HCT116 (cell line): ENCODE measurements at regions not wholly inside any gene's neighbourhood (a gene's known extent, or its start where the extent isn't known, plus 50 kb on each side); places are given as distances from the start of the nearest gene placed in this dataset.

Experiments
- ATAC-seq: fragments of 200-7000 bp; cut with Tn5 transposase; 2 replicates; pipeline ENCODE4 v1.9.1; 2020; ENCODE audit warnings: mild to moderate bottlenecking, moderate library complexity
- BruUV-seq: library from RNA; stranded (reverse); fragments of 400-500 nt; replicated peaks from 2 replicates; lab custom pipeline; 2021; lab: Mats Ljungman, UMichigan
- CTCF ChIA-PET: fragments of 300-600 bp; sonication (Branson Sonifier 250); formaldehyde crosslinking; loops from one replicate; lab custom pipeline; 2021; ENCODE audit warnings: antibody characterized with exemption; lab: Charles Lee
- POLR2A ChIA-PET: fragments of 300-600, 350-600 bp; sonication (Branson Sonifier 250); formaldehyde crosslinking; loops from one replicate; lab custom pipeline; 2021; ENCODE audit warnings: antibody characterized with exemption; lab: Charles Lee
- RAD21 ChIA-PET, 2 experiments: fragments of 300-600 bp; sonication (Branson Sonifier 250); formaldehyde crosslinking; loops; one replicate each; lab custom pipeline; 2023; ENCODE audit warnings: low total read pairs in 2 of 2; ENCODE audit not compliant: uncharacterized antibody in 2 of 2, unreplicated experiment in 2 of 2, low non-redundant PET in 1 of 2; lab: Charles Lee
- DNase-seq: peaks from one replicate; pipeline ENCODE4 v3.0.0-alpha.2; 2010; ENCODE audit warnings: low read depth, low spot score
- H2AFZ ChIP-seq: fragments of 200-600 bp; shearing (Covaris generic), sonication (generic); 2 replicates; pipeline ENCODE4 v1.6.1; 2017; ENCODE audit warnings: low read depth, mixed run types, mixed read lengths, antibody characterized with exemption, low read length; ENCODE audit not compliant: poor library complexity, severe bottlenecking
- H3K27ac ChIP-seq: 2 replicates; pipeline ENCODE4 v1.5.1; 2012; ENCODE audit warnings: low read depth, low read length
- H3K27me3 ChIP-seq: fragments of 200-600 bp; sonication (generic); 2 replicates; pipeline ENCODE4 v1.6.1; 2016; ENCODE audit warnings: mixed run types, low read length, mixed read lengths; ENCODE audit not compliant: insufficient read depth
- H3K36me3 ChIP-seq, 2 experiments: fragments of 200-500 bp in 1 of 2; fragments of 200-600 bp in 1 of 2; sonication (Bioruptor generic) in 1 of 2; sonication (generic) in 1 of 2; 2 replicates each; pipeline versions ENCODE4 v1.5.1 to v1.6.1; 2014 to 2016; ENCODE audit warnings: low read length in 2 of 2, inconsistent platforms in 1 of 2, mixed read lengths in 1 of 2, mixed run types in 1 of 2; ENCODE audit not compliant: insufficient read depth in 2 of 2, control insufficient read depth in 1 of 2
- H3K4me1 ChIP-seq, 2 experiments: fragments of 200-600 bp in 1 of 2; sonication (generic) in 1 of 2; 2 replicates each; pipeline versions ENCODE4 v1.5.1 to v1.6.1; 2012 to 2017; ENCODE audit warnings: low read length in 2 of 2, inconsistent platforms in 1 of 2, mild to moderate bottlenecking in 1 of 2, mixed read lengths in 1 of 2, mixed run types in 1 of 2, moderate library complexity in 1 of 2; ENCODE audit not compliant: insufficient read depth in 2 of 2, control insufficient read depth in 1 of 2
- H3K4me2 ChIP-seq: fragments of 200-600 bp; sonication (generic); 2 replicates; pipeline ENCODE4 v1.6.1; 2017; ENCODE audit warnings: mixed run types, low read length, mixed read lengths
- H3K4me3 ChIP-seq, 2 experiments: fragments of 200-600 bp in 1 of 2; sonication (generic) in 1 of 2; replicated peaks in 1 of 2; 2 replicates each; pipeline ENCODE4 v1.5.1; 2011 to 2016; ENCODE audit warnings: low read length in 2 of 2, control low read depth in 1 of 2, low read depth in 1 of 2, mild to moderate bottlenecking in 1 of 2, mixed read lengths in 1 of 2, mixed run types in 1 of 2
- H3K79me2 ChIP-seq: fragments of 200-600 bp; sonication (generic); 2 replicates; pipeline ENCODE4 v1.6.1; 2017; ENCODE audit warnings: mild to moderate bottlenecking, mixed run types, low read length, moderate library complexity, mixed read lengths; ENCODE audit not compliant: insufficient read depth
- H3K9ac ChIP-seq: fragments of 200-600 bp; sonication (generic); 2 replicates; pipeline ENCODE4 v1.6.1; 2016; ENCODE audit warnings: low read length, mixed read lengths
- H3K9me2 ChIP-seq: fragments of 200-600 bp; sonication (generic), shearing (Covaris generic); 2 replicates; pipeline ENCODE4 v1.6.1; 2017; ENCODE audit warnings: mixed run types, mild to moderate bottlenecking, moderate library complexity; ENCODE audit not compliant: insufficient read depth
- H3K9me3 ChIP-seq, 2 experiments: fragments of 200-500 bp in 1 of 2; fragments of 200-600 bp in 1 of 2; sonication (Bioruptor generic) in 1 of 2; sonication (generic) in 1 of 2; 2 replicates each; pipeline ENCODE4 v1.6.1; 2014 to 2017; ENCODE audit warnings: low read length in 2 of 2, mixed read lengths in 2 of 2, inconsistent platforms in 1 of 2, low read depth in 1 of 2, mild to moderate bottlenecking in 1 of 2, mixed run types in 1 of 2, moderate library complexity in 1 of 2; ENCODE audit not compliant: control insufficient read depth in 1 of 2, insufficient read depth in 1 of 2
- H4K20me1 ChIP-seq: fragments of 200-600 bp; sonication (generic), shearing (Covaris generic); 2 replicates; pipeline ENCODE4 v1.6.1; 2017; ENCODE audit warnings: mixed run types, mild to moderate bottlenecking, moderate library complexity; ENCODE audit not compliant: insufficient read depth
- ATF3 ChIP-seq: IDR thresholded peaks from 2 replicates; pipeline ENCODE4 v1.6.1; 2012
- CEBPB ChIP-seq: IDR thresholded peaks from 2 replicates; pipeline ENCODE4 v1.6.1; 2012; ENCODE audit warnings: low read depth
- ELF1 ChIP-seq: IDR thresholded peaks from 2 replicates; pipeline ENCODE4 v1.6.1; 2012; ENCODE audit warnings: low read depth, borderline replicate concordance
- EZH2phosphoT487 ChIP-seq: fragments of 200-600 bp; IDR thresholded peaks from 2 replicates; pipeline ENCODE4 v1.6.1; 2018; ENCODE audit warnings: antibody characterized with exemption, borderline replicate concordance
- FOSL1 ChIP-seq: IDR thresholded peaks from 2 replicates; pipeline ENCODE4 v1.6.1; 2012; ENCODE audit warnings: low read depth
- JUND ChIP-seq: IDR thresholded peaks from 2 replicates; pipeline ENCODE4 v1.6.1; 2012
- POLR2A ChIP-seq: IDR thresholded peaks from 2 replicates; pipeline ENCODE4 v1.7.0; 2011; ENCODE audit warnings: borderline replicate concordance; ENCODE audit not compliant: insufficient read depth, insufficient read length; ENCODE audit errors: extremely low read depth
- POLR2AphosphoS5 ChIP-seq: IDR thresholded peaks from 2 replicates; pipeline ENCODE4 v1.6.1; 2011; ENCODE audit warnings: mild to moderate bottlenecking, low read depth, low read length, moderate library complexity
- SIN3A ChIP-seq: IDR thresholded peaks from 2 replicates; pipeline ENCODE4 v1.6.1; 2012; ENCODE audit warnings: low read depth
- SRF ChIP-seq: IDR thresholded peaks from 2 replicates; pipeline ENCODE4 v1.6.1; 2012; ENCODE audit warnings: low read depth
- TCF7L2 ChIP-seq: IDR thresholded peaks from 2 replicates; pipeline ENCODE4 v1.7.0; 2011; ENCODE audit warnings: borderline replicate concordance, inconsistent platforms; ENCODE audit not compliant: insufficient read depth, insufficient read length; ENCODE audit errors: extremely low read depth
- ZFX ChIP-seq: fragments of 450-650 bp; IDR thresholded peaks from 2 replicates; pipeline ENCODE4 v1.6.1; 2017
- intact Hi-C: fragments of 100-400 bp; cut with micrococcal nuclease; formaldehyde crosslinking; loops from 2 replicates; pipeline ENCODE4 v1.10.0; 2022
- TF ChIP-seq, protein P1 (sequence below): IDR thresholded peaks from 2 replicates; pipeline ENCODE4 v1.6.1; 2012
- TF ChIP-seq, protein P2 (sequence below): IDR thresholded peaks from 2 replicates; pipeline ENCODE4 v1.6.1; 2012; ENCODE audit warnings: low read depth

- intact Hi-C loops, result no loop called here
- TF ChIP-seq ZFX (no peak), TCF7L2 (no peak), SIN3A (no peak), SRF (no peak), CEBPB (no peak), FOSL1 (no peak), POLR2A (no peak), ATF3 (no peak), JUND (no peak)
- TF ChIP-seq, protein P1, sequence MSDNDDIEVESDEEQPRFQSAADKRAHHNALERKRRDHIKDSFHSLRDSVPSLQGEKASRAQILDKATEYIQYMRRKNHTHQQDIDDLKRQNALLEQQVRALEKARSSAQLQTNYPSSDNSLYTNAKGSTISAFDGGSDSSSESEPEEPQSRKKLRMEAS, result no peak
These were observed 336.6 kb upstream of the SALL3 start for GRCh38 chr18:78643004-78643403.

GRCh38 chr18:78643981-78644380 lies 335.6 kb upstream of the SALL3 start:
- no TSS peak for BruUV-seq
- Histone ChIP-seq H3K36me3 (no peaks in the 10 kb centered on the region), H3K4me1 (no peaks in the 10 kb centered on the region), H2AFZ (no peak overlapping the region), H3K4me3 (no peak overlapping the region), H3K9me2 (no peaks in the 10 kb centered on the region), H3K9ac (no peak overlapping the region), H3K79me2 (no peaks in the 10 kb centered on the region), H3K9me3 (peaks cover 0 to under 1% of the 10 kb centered on the region in 2 experiments; a peak in 1 of 4 replicates), H3K27me3 (no peaks in the 10 kb centered on the region), H3K27ac (no peak overlapping the region), H3K4me2 (no peak overlapping the region), H4K20me1 (no peaks in the 10 kb centered on the region)
- DNase-seq (no peak), ATAC-seq (no peak)
- POLR2A ChIA-PET, result no interaction called here
- intact Hi-C loops, result no loop called here
- RAD21 ChIA-PET, result no interaction called here
- CTCF ChIA-PET, result no interaction called here
- TF ChIP-seq ZFX (no peak), JUND (no peak), POLR2A (no peak), TCF7L2 (no peak), CEBPB (no peak), SIN3A (no peak), SRF (no peak), FOSL1 (no peak), EZH2phosphoT487 (no peak), POLR2AphosphoS5 (no peak), ELF1 (no peak)
- TF ChIP-seq, protein P2, sequence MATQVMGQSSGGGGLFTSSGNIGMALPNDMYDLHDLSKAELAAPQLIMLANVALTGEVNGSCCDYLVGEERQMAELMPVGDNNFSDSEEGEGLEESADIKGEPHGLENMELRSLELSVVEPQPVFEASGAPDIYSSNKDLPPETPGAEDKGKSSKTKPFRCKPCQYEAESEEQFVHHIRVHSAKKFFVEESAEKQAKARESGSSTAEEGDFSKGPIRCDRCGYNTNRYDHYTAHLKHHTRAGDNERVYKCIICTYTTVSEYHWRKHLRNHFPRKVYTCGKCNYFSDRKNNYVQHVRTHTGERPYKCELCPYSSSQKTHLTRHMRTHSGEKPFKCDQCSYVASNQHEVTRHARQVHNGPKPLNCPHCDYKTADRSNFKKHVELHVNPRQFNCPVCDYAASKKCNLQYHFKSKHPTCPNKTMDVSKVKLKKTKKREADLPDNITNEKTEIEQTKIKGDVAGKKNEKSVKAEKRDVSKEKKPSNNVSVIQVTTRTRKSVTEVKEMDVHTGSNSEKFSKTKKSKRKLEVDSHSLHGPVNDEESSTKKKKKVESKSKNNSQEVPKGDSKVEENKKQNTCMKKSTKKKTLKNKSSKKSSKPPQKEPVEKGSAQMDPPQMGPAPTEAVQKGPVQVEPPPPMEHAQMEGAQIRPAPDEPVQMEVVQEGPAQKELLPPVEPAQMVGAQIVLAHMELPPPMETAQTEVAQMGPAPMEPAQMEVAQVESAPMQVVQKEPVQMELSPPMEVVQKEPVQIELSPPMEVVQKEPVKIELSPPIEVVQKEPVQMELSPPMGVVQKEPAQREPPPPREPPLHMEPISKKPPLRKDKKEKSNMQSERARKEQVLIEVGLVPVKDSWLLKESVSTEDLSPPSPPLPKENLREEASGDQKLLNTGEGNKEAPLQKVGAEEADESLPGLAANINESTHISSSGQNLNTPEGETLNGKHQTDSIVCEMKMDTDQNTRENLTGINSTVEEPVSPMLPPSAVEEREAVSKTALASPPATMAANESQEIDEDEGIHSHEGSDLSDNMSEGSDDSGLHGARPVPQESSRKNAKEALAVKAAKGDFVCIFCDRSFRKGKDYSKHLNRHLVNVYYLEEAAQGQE, result no peak
- TF ChIP-seq, protein P1, result no peak

More at GRCh38 chr18:78643004-78643403, 336.6 kb upstream of the SALL3 start:
- H3K9me2 ChIP-seq, result no peaks in the 10 kb centered on the region
- POLR2A ChIA-PET, result no interaction called here
- no peaks in the 10 kb centered on the region for H3K4me1 ChIP-seq
- H2AFZ ChIP-seq, result no peak overlapping the region
- no peaks in the 10 kb centered on the region for H4K20me1 ChIP-seq
- DNase-seq (no peak), ATAC-seq (no peak)
- no peak overlapping the region for H3K4me2 ChIP-seq
- RAD21 ChIA-PET, result no interaction called here
- H3K4me3 ChIP-seq, result no peak overlapping the region
- no peaks in the 10 kb centered on the region for H3K79me2 ChIP-seq
- H3K36me3 ChIP-seq, result no peaks in the 10 kb centered on the region
- no peaks in the 10 kb centered on the region for H3K27me3 ChIP-seq
- no TSS peak for BruUV-seq
- CTCF ChIA-PET, result no interaction called here
- no peak overlapping the region for H3K27ac ChIP-seq
- peaks cover 0 to 3% of the 10 kb centered on the region in 2 experiments; a peak in 1 of 4 replicates for H3K9me3 ChIP-seq
- H3K9ac ChIP-seq, result no peak overlapping the region
